ENCODE measurements at regions not wholly inside any gene's neighbourhood (a gene's known extent, or its start where the extent isn't known, plus 50 kb on each side); places are given as distances from the start of the nearest gene placed in this dataset.

- H3K27ac ChIP-seq: no peak overlapping the region
- TF ChIP-seq, protein P1, sequence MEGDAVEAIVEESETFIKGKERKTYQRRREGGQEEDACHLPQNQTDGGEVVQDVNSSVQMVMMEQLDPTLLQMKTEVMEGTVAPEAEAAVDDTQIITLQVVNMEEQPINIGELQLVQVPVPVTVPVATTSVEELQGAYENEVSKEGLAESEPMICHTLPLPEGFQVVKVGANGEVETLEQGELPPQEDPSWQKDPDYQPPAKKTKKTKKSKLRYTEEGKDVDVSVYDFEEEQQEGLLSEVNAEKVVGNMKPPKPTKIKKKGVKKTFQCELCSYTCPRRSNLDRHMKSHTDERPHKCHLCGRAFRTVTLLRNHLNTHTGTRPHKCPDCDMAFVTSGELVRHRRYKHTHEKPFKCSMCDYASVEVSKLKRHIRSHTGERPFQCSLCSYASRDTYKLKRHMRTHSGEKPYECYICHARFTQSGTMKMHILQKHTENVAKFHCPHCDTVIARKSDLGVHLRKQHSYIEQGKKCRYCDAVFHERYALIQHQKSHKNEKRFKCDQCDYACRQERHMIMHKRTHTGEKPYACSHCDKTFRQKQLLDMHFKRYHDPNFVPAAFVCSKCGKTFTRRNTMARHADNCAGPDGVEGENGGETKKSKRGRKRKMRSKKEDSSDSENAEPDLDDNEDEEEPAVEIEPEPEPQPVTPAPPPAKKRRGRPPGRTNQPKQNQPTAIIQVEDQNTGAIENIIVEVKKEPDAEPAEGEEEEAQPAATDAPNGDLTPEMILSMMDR (conservative IDR thresholded peaks at IDR 0.05): no peak
Observed at GRCh38 chr3:124625074-124625473, 105.2 kb upstream of the UMPS start.

GRCh38 chr3:124627501-124627908, 102.7 kb upstream of the UMPS start:
- H3K27ac ChIP-seq: no peak overlapping the region
- TF ChIP-seq, protein P1 (conservative IDR thresholded peaks at IDR 0.05): no peak

DNA sequence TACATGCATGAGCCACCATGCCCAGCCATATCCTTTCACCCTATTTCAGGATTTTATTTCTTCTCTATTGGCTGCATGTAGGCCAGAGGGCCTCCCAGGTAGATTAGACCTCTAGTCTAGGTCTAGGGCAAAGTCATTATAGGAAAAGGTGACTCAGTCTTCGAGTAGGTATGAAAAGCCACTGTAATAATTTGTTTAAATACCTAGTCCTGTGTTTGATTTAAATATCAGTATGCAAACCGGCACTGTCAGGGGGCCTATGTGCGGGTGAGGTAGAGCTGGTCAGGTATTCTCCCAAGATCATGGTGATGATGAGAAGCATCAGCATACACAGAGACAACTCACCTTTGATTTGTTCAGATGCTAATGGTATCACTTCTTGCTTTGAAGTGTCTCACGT, 101.4 kb upstream of the UMPS start:
- TF ChIP-seq, protein P1 (conservative IDR thresholded peaks at IDR 0.05): no peak
- H3K27ac ChIP-seq: no peak overlapping the region

DNA sequence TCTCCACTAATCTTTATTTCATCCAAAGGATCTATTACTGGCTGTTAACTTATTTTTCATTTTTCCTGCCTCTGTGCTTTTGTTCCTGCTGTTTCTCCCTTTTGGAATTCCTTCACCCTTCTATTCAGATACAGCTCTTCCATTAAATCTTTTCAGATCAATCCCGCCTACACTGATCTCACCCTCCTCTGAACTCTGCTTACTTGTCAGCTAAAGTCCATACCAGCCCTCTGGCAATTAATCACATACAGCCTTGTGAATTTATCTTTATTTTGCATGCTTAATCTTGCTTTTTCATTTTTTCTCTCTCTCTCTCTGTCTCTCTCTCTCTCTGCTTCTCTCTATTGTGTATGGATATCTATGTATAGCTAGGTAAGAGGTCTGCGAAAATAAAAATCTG, 100.8 kb upstream of the UMPS start:
- H3K27ac ChIP-seq: no peak overlapping the region
- TF ChIP-seq, protein P1 (conservative IDR thresholded peaks at IDR 0.05): no peak

DNA sequence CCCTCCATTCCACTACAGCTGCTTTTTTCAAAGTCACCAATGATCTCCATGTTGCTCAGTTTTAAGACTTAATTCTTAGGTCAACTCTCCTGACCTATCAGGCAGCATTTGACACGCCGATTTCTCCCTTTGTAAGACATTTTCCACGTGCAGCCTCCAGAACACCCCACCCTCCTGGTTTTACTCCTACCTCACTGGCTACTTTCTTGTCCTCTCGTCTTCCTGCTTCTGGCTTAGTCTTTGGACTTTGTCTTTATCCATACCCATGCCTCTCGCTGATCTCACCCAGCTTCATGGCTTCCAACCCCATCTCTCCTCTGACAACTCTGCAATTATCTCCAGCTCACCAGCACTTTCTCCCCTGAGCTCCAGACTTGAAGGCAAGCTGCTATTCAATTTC, 99.3 kb upstream of the UMPS start:
- TF ChIP-seq, protein P1 (conservative IDR thresholded peaks at IDR 0.05): no peak

DNA sequence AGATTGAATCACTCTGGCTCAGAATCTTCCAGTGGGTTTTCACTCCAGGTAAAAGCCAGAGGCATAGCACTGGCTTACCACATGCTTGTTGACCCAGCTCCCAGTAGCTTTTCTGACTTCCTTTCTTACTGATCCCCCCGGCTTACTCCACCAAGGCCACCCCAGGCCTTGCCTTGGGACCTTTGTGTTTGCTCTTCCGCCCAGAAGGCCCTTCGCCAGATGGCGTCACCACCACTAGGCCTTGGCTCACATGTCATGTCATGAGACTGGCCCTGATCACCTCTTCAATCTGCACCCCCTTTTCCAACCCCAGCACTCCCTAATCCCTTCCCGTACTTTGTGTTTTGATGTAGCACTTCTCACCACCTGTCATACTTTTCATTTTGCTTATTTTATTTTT, 98.5 kb upstream of the UMPS start:
- TF ChIP-seq, protein P1 (conservative IDR thresholded peaks at IDR 0.05): no peak
- no peak overlapping the region for H3K27ac ChIP-seq

More for the DNA sequence above, 99.3 kb upstream of the UMPS start:
- H3K27ac ChIP-seq: no peak overlapping the region

DNA sequence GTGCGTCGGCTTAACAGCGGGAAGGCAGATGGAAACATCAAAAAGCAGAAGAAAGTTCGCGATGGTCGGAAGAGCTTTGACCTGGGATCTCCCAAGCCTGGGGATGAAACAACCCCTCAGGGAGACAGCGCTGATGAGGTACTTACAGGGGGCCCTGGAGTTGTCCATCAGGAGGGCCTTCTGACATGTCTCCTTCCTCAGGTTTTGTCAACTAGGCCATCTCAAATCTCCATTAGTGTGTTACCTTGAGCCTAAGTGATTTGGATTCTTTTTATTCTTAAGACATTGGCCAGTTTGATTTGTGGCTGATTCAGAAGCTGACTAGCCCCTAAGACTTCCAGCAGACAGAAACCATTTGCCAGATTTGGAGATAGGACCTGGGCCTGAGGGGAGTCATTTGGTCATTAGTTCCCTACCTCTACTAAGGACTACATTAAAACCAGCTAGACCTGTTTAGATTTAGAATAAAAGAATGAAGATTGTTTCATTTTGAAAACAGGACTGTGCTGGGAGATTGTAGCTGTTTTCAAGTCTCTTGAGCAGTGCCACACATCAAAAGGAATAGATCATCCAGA, 97.6 kb upstream of the UMPS start:
- H3K27ac ChIP-seq: no peak overlapping the region
- TF ChIP-seq, protein P1 (conservative IDR thresholded peaks at IDR 0.05): no peak
